PFSK-1 (cell line): ENCODE measurements at regions not wholly inside any gene's neighbourhood (a gene's known extent, or its start where the extent isn't known, plus 50 kb on each side); places are given as distances from the start of the nearest gene placed in this dataset.

ENCODE experiments used
- POLR2AphosphoS5 ChIP-seq: IDR thresholded peaks from 2 replicates; pipeline ENCODE4 v1.6.1; 2012; ENCODE audit warnings: low read depth, mild to moderate bottlenecking, control low read depth, low read length, moderate library complexity
- SIN3A ChIP-seq: IDR thresholded peaks from 2 replicates; pipeline ENCODE4 v1.6.1; 2012; ENCODE audit warnings: mild to moderate bottlenecking, low read length, moderate library complexity, borderline replicate concordance; ENCODE audit not compliant: insufficient read depth
- TAF1 ChIP-seq: IDR thresholded peaks from 2 replicates; pipeline ENCODE4 v1.6.1; 2012; ENCODE audit warnings: low read length, control low read depth, borderline replicate concordance; ENCODE audit not compliant: insufficient read depth

DNA sequence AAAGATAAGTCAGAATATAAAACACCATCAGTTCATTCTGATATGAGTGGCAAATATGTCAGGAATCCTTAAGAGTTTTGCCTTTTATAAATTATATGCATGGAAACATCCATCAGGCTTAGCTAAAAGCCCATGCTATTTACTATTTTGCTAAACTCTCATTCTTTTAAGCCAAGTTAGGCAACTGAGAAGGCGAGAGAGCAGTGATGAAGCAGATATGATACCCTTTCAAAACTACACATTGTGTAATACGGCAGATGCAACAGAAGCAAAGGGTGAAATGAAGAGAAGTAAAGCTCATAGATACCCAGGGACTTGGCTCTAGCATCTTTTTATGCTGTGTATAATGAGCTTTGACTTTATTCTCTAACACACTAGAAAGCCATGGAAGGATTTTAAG, 95.8 kb downstream of the SLIT2 start:
- no peak for TF ChIP-seq TAF1
- no peak for TF ChIP-seq SIN3A
- no peak for TF ChIP-seq POLR2AphosphoS5
